Spleen (tissue), 11 donors: ENCODE measurements at regions not wholly inside any gene's neighbourhood (a gene's known extent, or its start where the extent isn't known, plus 50 kb on each side); places are given as distances from the start of the nearest gene placed in this dataset.

Experiments
- DNase-seq: peaks from one replicate; pipeline ENCODE4 v3.0.0-alpha.2; 2020
- H3K27ac ChIP-seq, 8 donors: fragments of 200-600 bp; sonication (generic) in 7 of 8; 1 replicate in 4 of 8; 2 replicates in 4 of 8; pipeline versions ENCODE4 v1.5.0 to v1.8.0; 2016 to 2021; ENCODE audit warnings: inconsistent platforms in 4 of 8, mild to moderate bottlenecking in 4 of 8, moderate library complexity in 1 of 8
- H3K27me3 ChIP-seq, 7 donors: fragments of 200-600 bp; sonication (generic) in 6 of 7; replicated peaks in 1 of 7; 1 replicate in 4 of 7; 2 replicates in 3 of 7; pipeline versions ENCODE4 v1.5.0 to v1.8.0; 2016 to 2021; ENCODE audit warnings: inconsistent platforms in 3 of 7, mild to moderate bottlenecking in 1 of 7
- H3K36me3 ChIP-seq, 6 donors: fragments of 200-600 bp; sonication (generic) in 5 of 6; 1 replicate in 4 of 6; 2 replicates in 2 of 6; pipeline versions ENCODE4 v1.5.0 to v1.8.0; 2016 to 2021; ENCODE audit warnings: inconsistent platforms in 2 of 6
- H3K4me1 ChIP-seq, 6 donors: fragments of 200-600 bp; sonication (generic) in 5 of 6; 1 replicate in 3 of 6; 2 replicates in 3 of 6; pipeline versions ENCODE4 v1.5.0 to v1.8.0; 2016 to 2021; ENCODE audit warnings: inconsistent platforms in 3 of 6
- H3K4me3 ChIP-seq, 8 donors: fragments of 200-600 bp; sonication (generic) in 7 of 8; 1 replicate in 4 of 8; 2 replicates in 4 of 8; pipeline versions ENCODE4 v1.5.0 to v1.8.0; 2016 to 2021; ENCODE audit warnings: inconsistent platforms in 4 of 8, mild to moderate bottlenecking in 4 of 8, moderate library complexity in 2 of 8
- H3K9me3 ChIP-seq, 8 donors: fragments of 200-600 bp; sonication (generic) in 7 of 8; 1 replicate in 4 of 8; 2 replicates in 4 of 8; pipeline versions ENCODE4 v1.5.0 to v1.8.0; 2016 to 2021; ENCODE audit warnings: inconsistent platforms in 4 of 8
- POLR2A ChIP-seq, 3 donors: fragments of 450-650 bp; IDR thresholded peaks; one replicate each; pipeline ENCODE4 v1.5.1; 2017; ENCODE audit warnings: antibody characterized with exemption in 3 of 3, mild to moderate bottlenecking in 1 of 3
- POLR2AphosphoS5 ChIP-seq, 3 donors: sonication (generic); formaldehyde crosslinking; IDR thresholded peaks; one replicate each; pipeline ENCODE4 v1.5.1; 2017; ENCODE audit warnings: antibody characterized with exemption in 3 of 3
- WGBS, 5 donors: extraction: QIAGEN DNeasy Blood & Tissue Kit in 3 of 5; methylation state at CpG; one replicate each; pipeline versions ENCODE4 v1.1.5 to v1.1.7; 2013 to 2018; 5-methylcytosine and 5-hydroxymethylcytosine counted together
- intact Hi-C: fragments of 100-400 bp; cut with DNase I; formaldehyde crosslinking; loops from one replicate; pipeline ENCODE4 v1.15.0; 2023; ENCODE audit warnings: low total_unique reads
- TF ChIP-seq, protein P1 (sequence below), 11 experiments: fragments of 200-600 bp in 7 of 11; fragments of 450-650 bp in 4 of 11; sonication (generic) in 4 of 11; IDR thresholded peaks in 8 of 11; conservative IDR thresholded peaks in 3 of 11; 1 replicate in 7 of 11; 2 replicates in 4 of 11; pipeline versions ENCODE4 v1.4.0 to v1.8.0; 2016 to 2021; ENCODE audit warnings: antibody characterized with exemption in 11 of 11, inconsistent platforms in 4 of 11, mild to moderate bottlenecking in 1 of 11
- donor health status: healthy with polysubstance abuse.
- donor health status: DM: no; HTN: no; CAD: no; lungs with moderate emphysema.
- donor health status: DM: no; HTN: no; CAD: no.
- donor health status: Bipolar disorder and iron deficiency.
- donor health status: healthy.
- donor health status: DM: no; HTN: no; CAD: no.
- donor health status: DM: yes; HTN: yes; CAD: no.

DNA sequence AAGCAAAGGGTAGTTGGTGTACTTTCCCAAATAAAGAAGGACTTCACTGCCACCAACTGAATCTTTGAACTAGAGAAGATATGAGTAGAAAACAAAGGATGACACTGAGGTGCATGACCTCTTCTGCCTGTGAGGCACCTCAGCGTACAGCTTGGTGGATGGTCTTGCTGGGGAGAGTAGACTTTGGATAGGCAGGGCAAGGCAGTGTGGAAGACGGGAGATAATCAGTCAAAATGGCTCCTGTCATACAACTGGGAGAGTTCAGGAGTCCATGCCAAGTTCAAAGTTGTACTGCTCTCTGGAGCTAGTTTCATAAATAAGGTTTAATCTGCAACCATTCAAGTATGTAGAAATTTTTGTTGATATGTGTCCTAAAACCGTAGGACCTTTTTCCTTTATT is 143.4 kb downstream of the BARHL2 start:
- Histone ChIP-seq H3K27ac (no peak overlapping the region), H3K36me3 (no peaks in the 10 kb centered on the region), H3K27me3 (peaks cover 0 to 14% (median 0%) of the 10 kb centered on the region in 7 donors), H3K4me3 (no peak overlapping the region), H3K4me1 (no peaks in the 10 kb centered on the region), H3K9me3 (no peaks in the 10 kb centered on the region)
- no peak for DNase-seq
- 52 to 78% (median 68%) methylated on average over 3 of the region's 3 CpGs for WGBS, 5 donors
- intact Hi-C loops = no loop called here
- TF ChIP-seq POLR2A (IDR thresholded peaks at IDR 0.05) = no peak
- TF ChIP-seq, protein P1, sequence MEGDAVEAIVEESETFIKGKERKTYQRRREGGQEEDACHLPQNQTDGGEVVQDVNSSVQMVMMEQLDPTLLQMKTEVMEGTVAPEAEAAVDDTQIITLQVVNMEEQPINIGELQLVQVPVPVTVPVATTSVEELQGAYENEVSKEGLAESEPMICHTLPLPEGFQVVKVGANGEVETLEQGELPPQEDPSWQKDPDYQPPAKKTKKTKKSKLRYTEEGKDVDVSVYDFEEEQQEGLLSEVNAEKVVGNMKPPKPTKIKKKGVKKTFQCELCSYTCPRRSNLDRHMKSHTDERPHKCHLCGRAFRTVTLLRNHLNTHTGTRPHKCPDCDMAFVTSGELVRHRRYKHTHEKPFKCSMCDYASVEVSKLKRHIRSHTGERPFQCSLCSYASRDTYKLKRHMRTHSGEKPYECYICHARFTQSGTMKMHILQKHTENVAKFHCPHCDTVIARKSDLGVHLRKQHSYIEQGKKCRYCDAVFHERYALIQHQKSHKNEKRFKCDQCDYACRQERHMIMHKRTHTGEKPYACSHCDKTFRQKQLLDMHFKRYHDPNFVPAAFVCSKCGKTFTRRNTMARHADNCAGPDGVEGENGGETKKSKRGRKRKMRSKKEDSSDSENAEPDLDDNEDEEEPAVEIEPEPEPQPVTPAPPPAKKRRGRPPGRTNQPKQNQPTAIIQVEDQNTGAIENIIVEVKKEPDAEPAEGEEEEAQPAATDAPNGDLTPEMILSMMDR (IDR thresholded peaks at IDR 0.05 in 8 of 11, conservative IDR thresholded peaks at IDR 0.05 in 3 of 11) = no peak
- TF ChIP-seq POLR2AphosphoS5 (IDR thresholded peaks at IDR 0.05) = no peak

DNA sequence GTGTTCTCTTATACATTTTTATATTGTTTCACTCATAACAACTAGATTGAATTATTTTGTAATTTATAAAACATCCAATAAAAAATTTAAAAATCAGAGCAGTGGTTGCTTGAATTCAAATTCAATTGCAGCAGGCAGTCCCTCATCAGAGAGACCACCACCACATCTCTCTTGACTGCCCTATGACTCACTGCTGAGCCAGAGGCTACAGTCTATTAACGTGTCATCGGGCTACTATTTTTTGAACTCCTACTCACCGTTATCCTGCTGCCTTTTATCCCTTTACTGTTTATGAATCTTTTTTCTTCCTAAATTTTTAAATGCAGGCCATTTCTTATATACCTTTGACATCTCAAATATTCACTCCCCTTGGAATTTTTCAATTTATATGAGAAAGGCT is 144.7 kb downstream of the BARHL2 start:
- H3K9me3 ChIP-seq = no peaks in the 10 kb centered on the region
- intact Hi-C loops = no loop called here
- H3K27ac ChIP-seq = no peak overlapping the region
- H3K4me1 ChIP-seq = no peaks in the 10 kb centered on the region
- 79 to 89% (median 87%) methylated on average over 3 of the region's 3 CpGs for WGBS, 5 donors
- no peaks in the 10 kb centered on the region for H3K36me3 ChIP-seq
- no peak for DNase-seq
- TF ChIP-seq POLR2A (IDR thresholded peaks at IDR 0.05) (no peak), POLR2AphosphoS5 (IDR thresholded peaks at IDR 0.05) (no peak)
- TF ChIP-seq, protein P1 (IDR thresholded peaks at IDR 0.05 in 8 of 11, conservative IDR thresholded peaks at IDR 0.05 in 3 of 11) = no peak
- peaks cover 0 to 13% (median 0%) of the 10 kb centered on the region in 7 donors for H3K27me3 ChIP-seq
- no peak overlapping the region for H3K4me3 ChIP-seq

DNA sequence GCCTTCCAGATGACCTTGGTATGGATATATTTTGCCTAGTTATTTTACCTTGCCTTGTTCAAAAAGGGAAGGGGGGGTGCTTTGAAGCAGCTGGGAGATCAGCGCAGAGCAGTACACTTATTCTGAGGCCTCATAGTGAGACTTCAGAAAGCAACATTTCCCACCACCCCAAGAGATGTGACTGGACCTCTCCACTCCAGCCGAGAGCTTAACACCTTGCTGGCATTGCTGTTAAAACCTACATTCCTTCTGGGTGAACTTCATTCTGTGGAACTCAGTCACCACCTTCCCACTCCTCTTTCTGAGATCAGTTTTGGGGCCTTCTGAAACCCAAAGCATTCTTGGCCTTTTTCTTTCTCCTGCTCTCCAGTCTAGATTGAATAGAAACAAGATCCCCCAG is 148.7 kb downstream of the BARHL2 start:
- 84 to 97% (median 88%) methylated on average over 2 of the region's 2 CpGs for WGBS, 5 donors
- intact Hi-C loops = no loop called here

DNA sequence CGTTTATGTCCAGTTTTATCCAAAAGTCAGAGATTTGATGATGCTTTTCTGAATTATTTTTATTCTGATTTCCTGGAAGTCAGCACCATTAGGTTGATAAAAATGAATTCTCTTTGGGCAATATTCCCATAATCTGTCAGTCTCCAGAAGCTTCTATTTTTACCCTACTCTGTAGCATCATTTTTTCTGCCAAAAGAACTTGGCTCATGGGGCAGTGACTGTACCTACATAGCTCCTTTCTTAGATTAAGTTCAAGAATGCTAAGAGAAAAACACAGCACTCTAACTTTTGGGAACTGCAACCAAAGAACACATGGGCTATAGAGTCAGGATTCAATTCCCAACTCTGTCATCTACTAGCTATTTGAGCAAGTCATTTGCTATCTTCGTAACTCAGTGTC is 152.9 kb downstream of the BARHL2 start:
- H3K27ac ChIP-seq = no peak overlapping the region
- TF ChIP-seq POLR2AphosphoS5 (IDR thresholded peaks at IDR 0.05) = no peak
- TF ChIP-seq, protein P1 (IDR thresholded peaks at IDR 0.05 in 8 of 11, conservative IDR thresholded peaks at IDR 0.05 in 3 of 11) = no peak
- TF ChIP-seq POLR2A (IDR thresholded peaks at IDR 0.05) = no peak

More for the DNA sequence above, 148.7 kb downstream of the BARHL2 start:
- Histone ChIP-seq H3K4me3 (no peak overlapping the region), H3K36me3 (no peaks in the 10 kb centered on the region), H3K4me1 (no peaks in the 10 kb centered on the region), H3K27me3 (no peaks in the 10 kb centered on the region), H3K9me3 (no peaks in the 10 kb centered on the region), H3K27ac (no peak overlapping the region)
- no peak for DNase-seq
- no peak for TF ChIP-seq POLR2A (IDR thresholded peaks at IDR 0.05)
- TF ChIP-seq POLR2AphosphoS5 (IDR thresholded peaks at IDR 0.05) = no peak
- TF ChIP-seq, protein P1 (IDR thresholded peaks at IDR 0.05 in 8 of 11, conservative IDR thresholded peaks at IDR 0.05 in 3 of 11) = no peak

More for the DNA sequence above, 152.9 kb downstream of the BARHL2 start:
- no peak overlapping the region for H3K4me3 ChIP-seq
- H3K27me3 ChIP-seq = no peaks in the 10 kb centered on the region
- intact Hi-C loops = no loop called here
- DNase-seq = no peak
- H3K4me1 ChIP-seq = no peaks in the 10 kb centered on the region
- H3K9me3 ChIP-seq = no peaks in the 10 kb centered on the region
- 67 to 78% (median 69%) methylated on average over 2 of the region's 2 CpGs for WGBS, 5 donors
- H3K36me3 ChIP-seq = no peaks in the 10 kb centered on the region
